Activated B cell treated with CpG ODN at 0.5 μM for 24 hours (primary cell): ENCODE measurements at regions not wholly inside any gene's neighbourhood (a gene's known extent, or its start where the extent isn't known, plus 50 kb on each side); places are given as distances from the start of the nearest gene placed in this dataset.

Experiments
- ATAC-seq: fragments of 200-7000 bp; cut with Tn5 transposase; one replicate; pipeline ENCODE4 v1.10.0; 2021; ENCODE audit warnings: low read depth, mild to moderate bottlenecking, moderate library complexity
- CTCF ChIA-PET: fragments of 350-600 bp; sonication (Branson Sonifier 250); formaldehyde crosslinking; loops from one replicate; lab custom pipeline; 2021; ENCODE audit warnings: antibody characterized with exemption; lab: Charles Lee
- POLR2A ChIA-PET: fragments of 350-600 bp; sonication (Branson Sonifier 250); formaldehyde crosslinking; loops from one replicate; lab custom pipeline; 2021; ENCODE audit warnings: antibody characterized with exemption; lab: Charles Lee
- DNase-seq: peaks from one replicate; pipeline ENCODE4 v3.0.0; 2022
- H3K27ac Mint-ChIP-seq: one replicate; pipeline ENCODE4 v1.8.0; 2020; ENCODE audit warnings: mixed read lengths
- H3K27me3 Mint-ChIP-seq: one replicate; pipeline ENCODE4 v1.8.0; 2021; ENCODE audit warnings: mixed read lengths
- H3K36me3 Mint-ChIP-seq: one replicate; pipeline ENCODE4 v1.8.0; 2021; ENCODE audit warnings: low read depth, mixed read lengths
- H3K4me1 Mint-ChIP-seq: one replicate; pipeline ENCODE4 v1.8.0; 2021; ENCODE audit warnings: mixed read lengths
- H3K4me3 Mint-ChIP-seq: one replicate; pipeline ENCODE4 v1.8.0; 2020; ENCODE audit warnings: mild to moderate bottlenecking, mixed read lengths
- H3K9me3 Mint-ChIP-seq: one replicate; pipeline ENCODE4 v1.8.0; 2020; ENCODE audit warnings: mixed read lengths
- intact Hi-C: fragments of 100-400 bp; cut with micrococcal nuclease; formaldehyde crosslinking; loops from one replicate; pipeline ENCODE4 v1.15.1; 2024
- TF ChIP-seq, protein P1 (sequence below): fragments of 200-600 bp; IDR thresholded peaks from one replicate; pipeline ENCODE4 v1.8.0; 2022; ENCODE audit warnings: antibody characterized with exemption, mild to moderate bottlenecking

DNA sequence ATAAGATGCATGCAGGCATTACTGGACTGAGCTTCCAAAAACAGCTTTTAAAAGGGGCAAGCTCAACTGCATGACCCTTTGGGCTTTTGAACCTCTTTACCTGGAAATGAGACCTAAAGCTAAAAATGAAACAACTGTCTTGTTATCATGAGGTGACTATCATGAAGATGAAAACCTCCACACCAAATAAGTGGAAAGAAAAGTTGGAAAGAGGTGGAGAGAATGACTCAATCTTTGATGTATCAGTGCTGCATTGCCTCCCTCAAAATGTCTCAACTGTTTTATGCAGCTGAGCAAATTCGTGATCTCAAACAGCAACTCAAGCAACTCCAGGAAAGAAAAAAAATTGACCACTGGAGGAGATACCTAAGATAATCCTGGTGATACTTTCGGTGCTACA is 307.1 kb downstream of the KBTBD8 start:
- Mint-ChIP-seq H3K9me3 (peaks cover 4% of the 10 kb centered on the region), H3K4me3 (no peak overlapping the region)

GRCh38 chr3:67305922-67306321 is 307.8 kb downstream of the KBTBD8 start:
- DNase-seq (no peak), ATAC-seq (no peak)
- ChIA-PET POLR2A (no interaction called here), CTCF (no interaction called here)
- intact Hi-C loops: no loop called here
- no peaks in the 10 kb centered on the region for H3K27me3 Mint-ChIP-seq
- no peak overlapping the region for H3K27ac Mint-ChIP-seq
- no peaks in the 10 kb centered on the region for H3K36me3 Mint-ChIP-seq
- TF ChIP-seq, protein P1, sequence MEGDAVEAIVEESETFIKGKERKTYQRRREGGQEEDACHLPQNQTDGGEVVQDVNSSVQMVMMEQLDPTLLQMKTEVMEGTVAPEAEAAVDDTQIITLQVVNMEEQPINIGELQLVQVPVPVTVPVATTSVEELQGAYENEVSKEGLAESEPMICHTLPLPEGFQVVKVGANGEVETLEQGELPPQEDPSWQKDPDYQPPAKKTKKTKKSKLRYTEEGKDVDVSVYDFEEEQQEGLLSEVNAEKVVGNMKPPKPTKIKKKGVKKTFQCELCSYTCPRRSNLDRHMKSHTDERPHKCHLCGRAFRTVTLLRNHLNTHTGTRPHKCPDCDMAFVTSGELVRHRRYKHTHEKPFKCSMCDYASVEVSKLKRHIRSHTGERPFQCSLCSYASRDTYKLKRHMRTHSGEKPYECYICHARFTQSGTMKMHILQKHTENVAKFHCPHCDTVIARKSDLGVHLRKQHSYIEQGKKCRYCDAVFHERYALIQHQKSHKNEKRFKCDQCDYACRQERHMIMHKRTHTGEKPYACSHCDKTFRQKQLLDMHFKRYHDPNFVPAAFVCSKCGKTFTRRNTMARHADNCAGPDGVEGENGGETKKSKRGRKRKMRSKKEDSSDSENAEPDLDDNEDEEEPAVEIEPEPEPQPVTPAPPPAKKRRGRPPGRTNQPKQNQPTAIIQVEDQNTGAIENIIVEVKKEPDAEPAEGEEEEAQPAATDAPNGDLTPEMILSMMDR: no peak
- H3K4me3 Mint-ChIP-seq: no peak overlapping the region
- peaks cover 4% of the 10 kb centered on the region for H3K9me3 Mint-ChIP-seq
- H3K4me1 Mint-ChIP-seq: no peaks in the 10 kb centered on the region

More for the DNA sequence above, 307.1 kb downstream of the KBTBD8 start:
- ChIA-PET POLR2A (no interaction called here), CTCF (no interaction called here)
- no peaks in the 10 kb centered on the region for H3K4me1 Mint-ChIP-seq
- no peak for ATAC-seq
- TF ChIP-seq, protein P1: no peak
- DNase-seq: no peak
- no peaks in the 10 kb centered on the region for H3K27me3 Mint-ChIP-seq
- H3K27ac Mint-ChIP-seq: no peak overlapping the region
- intact Hi-C loops: no loop called here
- H3K36me3 Mint-ChIP-seq: no peaks in the 10 kb centered on the region

- no peak for DNase-seq
- H3K27ac Mint-ChIP-seq: no peak overlapping the region
- no peaks in the 10 kb centered on the region for H3K4me1 Mint-ChIP-seq
- intact Hi-C loops: no loop called here
- CTCF ChIA-PET: no interaction called here
- H3K36me3 Mint-ChIP-seq: no peaks in the 10 kb centered on the region
- TF ChIP-seq, protein P1: no peak
- ATAC-seq: no peak
- H3K27me3 Mint-ChIP-seq: no peaks in the 10 kb centered on the region
- POLR2A ChIA-PET: no interaction called here
- H3K4me3 Mint-ChIP-seq: no peak overlapping the region
- H3K9me3 Mint-ChIP-seq: peaks cover 4% of the 10 kb centered on the region
These were observed 313.3 kb downstream of the KBTBD8 start for GRCh38 chr3:67311440-67311839.

DNA sequence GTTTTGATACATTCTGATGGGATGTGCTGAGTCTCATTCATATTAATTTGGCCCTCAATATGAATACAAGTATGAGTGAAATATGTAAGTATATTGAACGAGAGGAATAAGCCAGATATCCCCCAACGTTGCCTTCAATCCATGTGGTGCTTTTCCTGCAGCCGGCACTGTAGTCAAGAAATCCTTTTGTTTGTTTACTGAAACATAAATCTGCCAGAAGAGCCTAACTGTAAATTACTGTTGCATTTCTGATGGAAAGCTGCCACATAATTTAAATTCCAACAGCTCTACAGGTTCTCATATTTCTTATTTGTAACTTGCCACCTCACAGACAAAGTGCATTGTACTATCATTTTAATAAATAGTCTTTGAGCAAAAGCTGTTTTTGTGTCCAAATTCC is 314.0 kb downstream of the KBTBD8 start:
- H3K9me3 Mint-ChIP-seq: peaks cover 3% of the 10 kb centered on the region
- TF ChIP-seq, protein P1: no peak
- H3K4me3 Mint-ChIP-seq: no peak overlapping the region
- no peaks in the 10 kb centered on the region for H3K27me3 Mint-ChIP-seq
- H3K27ac Mint-ChIP-seq: no peak overlapping the region
- no peak for ATAC-seq
- ChIA-PET CTCF (no interaction called here), POLR2A (no interaction called here)
- intact Hi-C loops: no loop called here
- no peak for DNase-seq
- H3K4me1 Mint-ChIP-seq: no peaks in the 10 kb centered on the region
- no peaks in the 10 kb centered on the region for H3K36me3 Mint-ChIP-seq

- peaks cover 7% of the 10 kb centered on the region for H3K9me3 Mint-ChIP-seq
- TF ChIP-seq, protein P1: no peak
- no peak overlapping the region for H3K27ac Mint-ChIP-seq
- H3K4me1 Mint-ChIP-seq: no peaks in the 10 kb centered on the region
- intact Hi-C loops: no loop called here
- no peak overlapping the region for H3K4me3 Mint-ChIP-seq
- ChIA-PET CTCF (no interaction called here), POLR2A (no interaction called here)
- ATAC-seq (no peak), DNase-seq (no peak)
- no peaks in the 10 kb centered on the region for H3K27me3 Mint-ChIP-seq
- H3K36me3 Mint-ChIP-seq: no peaks in the 10 kb centered on the region
These were observed 320.1 kb downstream of the KBTBD8 start for GRCh38 chr3:67318162-67318561.
